HG03558 (cell line): ENCODE measurements at regions not wholly inside any gene's neighbourhood (a gene's known extent, or its start where the extent isn't known, plus 50 kb on each side); places are given as distances from the start of the nearest gene placed in this dataset.
"Not testable (repeated sequence)": the region's sequence is repeated elsewhere in the genome, so short reads cannot be mapped to it uniquely, and the experiment has no call there.

Source experiments
- ATAC-seq: cut with Tn5 transposase; IDR thresholded peaks from one replicate; pipeline ENCODE4 v1.9.1; 2021; ENCODE audit warnings: moderate number of reproducible peaks; ENCODE audit not compliant: unreplicated experiment; ENCODE audit errors: extremely low read depth

GRCh38 chr9:107863396-107863795 lies 373.8 kb upstream of the KLF4 start:
- no peak for ATAC-seq

GRCh38 chr9:107862881-107863280 lies 373.3 kb upstream of the KLF4 start:
- no peak for ATAC-seq

- ATAC-seq = no peak
Observed at GRCh38 chr9:107862323-107862722, 372.8 kb upstream of the KLF4 start.

- no peak for ATAC-seq
Observed at GRCh38 chr9:107861075-107861474, 371.5 kb upstream of the KLF4 start.

GRCh38 chr9:107858260-107858659 lies 368.7 kb upstream of the KLF4 start:
- ATAC-seq = no peak

- no peak for ATAC-seq
Observed at GRCh38 chr9:107856633-107857032, 367.1 kb upstream of the KLF4 start.

GRCh38 chr9:107855164-107855563 lies 365.6 kb upstream of the KLF4 start:
- ATAC-seq = no peak

- ATAC-seq = no peak
Observed at GRCh38 chr9:107853461-107853860, 363.9 kb upstream of the KLF4 start.

- no peak for ATAC-seq
Observed at GRCh38 chr9:107852891-107853290, 363.3 kb upstream of the KLF4 start.

- ATAC-seq = no peak
Observed at GRCh38 chr9:107850653-107851052, 361.1 kb upstream of the KLF4 start.

GRCh38 chr9:107847978-107848964 lies 358.7 kb upstream of the KLF4 start:
- ATAC-seq = no peak

- ATAC-seq = no peak
Observed at GRCh38 chr9:107842530-107842929, 353.0 kb upstream of the KLF4 start.

GRCh38 chr9:107841076-107841475 lies 351.5 kb upstream of the KLF4 start:
- no peak for ATAC-seq

- ATAC-seq = no peak
Observed at GRCh38 chr9:107839371-107839770, 349.8 kb upstream of the KLF4 start.

GRCh38 chr9:107838766-107839165 lies 349.2 kb upstream of the KLF4 start:
- ATAC-seq = no peak

GRCh38 chr9:107836300-107836699 lies 346.7 kb upstream of the KLF4 start:
- no peak for ATAC-seq

- ATAC-seq = no peak
Observed at GRCh38 chr9:107833295-107833694, 343.7 kb upstream of the KLF4 start.

- ATAC-seq = no peak
Observed at GRCh38 chr9:107832871-107833270, 343.3 kb upstream of the KLF4 start.

GRCh38 chr9:107830479-107830878 lies 340.9 kb upstream of the KLF4 start:
- ATAC-seq = no peak

- no peak for ATAC-seq
Observed at GRCh38 chr9:107827884-107828283, 338.3 kb upstream of the KLF4 start.

- ATAC-seq = peak; percentile 90
Observed at GRCh38 chr9:107827304-107827703, 337.7 kb upstream of the KLF4 start.

- not testable (repeated sequence) for ATAC-seq
Observed at GRCh38 chr9:107826688-107826983, 337.1 kb upstream of the KLF4 start.
